GM19397 (cell line): ENCODE measurements at regions not wholly inside any gene's neighbourhood (a gene's known extent, or its start where the extent isn't known, plus 50 kb on each side); places are given as distances from the start of the nearest gene placed in this dataset.
"Not testable (repeated sequence)": the region's sequence is repeated elsewhere in the genome, so short reads cannot be mapped to it uniquely, and the experiment has no call there.

Experiments used
- ATAC-seq: cut with Tn5 transposase; IDR thresholded peaks from one replicate; pipeline ENCODE4 v1.9.1; 2021; ENCODE audit warnings: mild to moderate bottlenecking, moderate library complexity; ENCODE audit not compliant: unreplicated experiment

DNA sequence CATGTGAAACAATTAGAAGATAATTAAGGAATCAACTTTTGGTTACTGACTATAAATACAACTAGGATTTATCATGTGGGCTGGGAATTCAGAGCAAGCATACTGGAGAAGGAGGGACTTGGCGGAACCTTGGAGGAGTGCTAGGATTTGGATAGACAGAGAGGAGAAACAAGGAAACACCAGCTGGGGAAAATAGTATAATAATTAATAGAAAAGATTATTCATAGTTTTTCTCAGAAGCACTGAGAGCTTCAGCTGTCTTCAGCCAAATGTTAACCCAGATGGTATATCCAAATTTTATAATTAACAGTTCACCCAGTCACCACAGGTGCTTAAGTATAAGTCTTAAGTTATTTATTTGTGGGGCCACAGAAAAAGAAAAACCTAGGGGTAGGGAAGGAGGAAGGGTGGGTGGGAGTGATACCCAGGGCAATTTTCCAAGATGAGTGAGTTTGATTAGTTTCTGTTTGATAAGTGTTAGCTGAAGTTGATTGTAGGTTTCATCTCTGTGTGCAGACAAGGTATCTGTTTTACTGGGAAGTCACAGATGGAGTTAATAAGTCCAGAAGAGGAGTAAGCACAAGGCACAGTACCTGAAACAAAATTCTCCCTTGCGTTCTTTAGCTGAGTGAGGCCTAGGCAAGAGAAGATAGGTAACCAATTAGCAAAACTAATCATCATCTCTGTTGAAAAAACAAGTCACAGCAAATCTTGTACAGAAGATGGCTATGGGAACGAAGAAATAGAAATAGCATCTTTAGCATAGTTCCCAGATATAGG is 175.5 kb downstream of the TFAP2B start:
- ATAC-seq, result no peak

DNA sequence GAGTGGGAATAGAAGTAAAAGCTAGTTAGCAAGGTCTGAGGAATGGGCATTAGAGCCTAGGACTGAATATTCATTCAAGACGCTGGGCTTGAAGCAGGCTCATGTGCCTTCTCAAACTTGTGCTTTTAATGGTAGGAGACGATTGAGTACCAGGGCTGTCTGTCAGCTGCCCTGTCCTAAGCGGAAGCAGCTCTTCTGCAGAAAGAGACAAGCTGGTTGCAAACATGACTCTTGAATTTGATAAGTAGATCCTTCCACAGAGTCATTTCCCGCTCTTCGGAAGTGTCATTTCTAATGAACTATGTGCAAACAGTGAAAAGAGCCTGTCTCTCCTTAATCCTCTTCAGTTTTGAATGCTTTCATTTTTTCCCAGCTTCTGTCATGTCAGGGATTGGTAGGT is 176.4 kb downstream of the TFAP2B start:
- no peak for ATAC-seq

DNA sequence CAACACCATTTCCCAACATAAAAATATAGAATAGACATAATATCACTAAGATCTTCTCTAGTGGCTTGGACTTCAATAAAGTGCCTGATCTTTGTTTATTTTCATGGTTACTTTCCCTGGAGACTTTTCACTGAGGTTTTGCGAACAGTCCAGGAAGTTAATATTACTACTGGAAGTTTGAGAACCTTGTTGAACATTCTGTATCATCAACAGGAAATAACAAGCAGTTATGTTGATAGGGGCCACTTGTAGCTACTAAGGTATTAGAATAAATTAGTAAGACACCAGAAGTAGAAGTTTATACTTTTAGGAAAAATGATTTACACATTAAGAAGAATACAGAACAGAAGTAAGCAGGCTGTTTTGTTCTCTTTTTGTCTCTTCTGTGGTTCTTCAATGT is 180.2 kb downstream of the TFAP2B start:
- no peak for ATAC-seq

DNA sequence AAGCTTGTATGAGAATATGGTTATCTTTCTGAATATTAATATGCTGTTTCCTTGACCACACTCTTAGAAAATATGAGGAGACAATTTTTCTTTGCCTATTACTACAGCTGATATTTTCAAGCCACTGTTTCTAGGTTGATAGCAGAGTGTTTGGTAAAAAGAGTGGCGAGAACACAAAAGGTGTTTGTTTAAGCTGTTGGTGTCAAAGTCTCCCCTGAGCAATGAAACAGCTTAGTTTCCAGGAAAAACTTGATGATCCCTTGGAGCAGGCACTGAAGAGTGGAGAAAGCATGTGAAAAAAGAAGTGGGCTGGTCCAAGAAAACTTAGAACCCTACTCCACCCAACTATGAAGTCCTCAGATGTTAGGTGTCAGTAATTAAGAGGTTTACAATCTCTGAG is 182.7 kb downstream of the TFAP2B start:
- ATAC-seq, result no peak

DNA sequence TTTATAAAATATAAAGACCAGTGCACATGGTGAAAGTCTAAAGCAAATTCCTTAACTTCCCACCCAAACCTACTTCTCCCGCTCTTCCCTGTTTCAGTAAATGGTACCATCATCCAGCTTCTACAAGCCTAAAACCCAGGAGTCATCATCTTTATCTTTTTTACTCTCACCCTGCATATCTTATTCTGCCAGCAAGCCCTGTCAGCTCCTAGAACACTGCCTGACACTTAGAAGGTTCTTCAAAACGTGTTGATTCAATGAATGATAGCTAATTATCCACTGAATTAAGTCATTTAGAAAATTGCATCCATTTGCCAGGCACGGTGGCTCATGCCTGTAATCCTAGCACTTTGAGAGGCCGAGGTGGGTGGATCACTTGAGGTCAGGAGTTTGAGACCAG is 185.7 kb downstream of the TFAP2B start:
- no peak for ATAC-seq

DNA sequence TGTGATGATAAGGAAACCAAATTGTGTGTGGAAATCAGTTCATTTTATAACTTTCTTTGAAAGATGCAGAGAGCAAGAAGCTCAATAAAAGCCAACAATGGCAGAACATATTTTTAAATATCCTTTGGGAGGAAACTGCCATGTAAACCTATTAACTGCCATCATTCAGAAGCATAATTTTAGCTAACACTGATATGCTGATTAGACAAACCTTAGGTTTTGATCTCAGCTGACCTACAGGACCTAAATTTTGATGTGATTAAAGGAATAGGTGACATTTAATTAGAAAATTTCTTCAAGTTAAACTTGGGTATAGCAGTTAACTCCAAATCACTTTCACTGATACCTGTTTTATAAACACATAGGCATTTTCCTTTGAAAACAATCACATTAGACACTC is 187.1 kb downstream of the TFAP2B start:
- no peak for ATAC-seq

DNA sequence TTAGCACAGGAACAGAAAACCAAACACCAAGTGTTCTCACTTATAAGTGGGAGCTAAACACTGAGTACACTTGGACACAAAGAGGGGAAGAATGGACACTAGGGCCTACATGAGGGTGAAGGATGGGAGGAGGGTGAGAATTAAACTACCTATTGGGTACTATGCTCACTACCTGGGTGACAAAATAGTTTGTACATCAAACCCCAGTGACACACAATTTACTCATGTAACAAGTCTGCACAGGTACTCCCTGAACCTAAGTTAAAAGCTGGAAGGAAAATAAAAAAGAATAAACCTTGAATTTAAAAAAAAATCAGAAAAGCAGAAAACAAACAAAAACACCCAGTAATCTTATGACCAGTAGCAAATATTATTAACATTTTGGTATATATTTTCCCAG is 188.6 kb downstream of the TFAP2B start:
- ATAC-seq, result no peak

DNA sequence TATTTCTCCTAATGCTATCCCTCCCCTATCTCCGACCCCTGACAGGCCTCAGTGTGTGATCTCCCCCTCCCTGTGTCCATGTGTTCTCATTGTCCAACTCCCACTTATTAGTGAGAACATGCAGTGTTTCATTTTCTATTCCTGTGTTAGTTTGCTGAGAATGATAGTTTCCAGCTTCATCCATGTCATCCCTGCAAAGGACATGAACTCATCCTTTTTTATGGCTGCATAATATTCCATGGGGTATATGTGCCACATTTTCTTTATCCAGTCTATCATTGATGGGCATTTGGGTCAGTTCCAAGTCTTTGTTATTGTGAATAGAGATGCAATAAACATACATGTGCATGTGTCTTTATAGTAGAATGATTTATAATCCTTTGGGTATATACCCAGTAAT is 190.0 kb downstream of the TFAP2B start:
- ATAC-seq, result not testable (repeated sequence)

DNA sequence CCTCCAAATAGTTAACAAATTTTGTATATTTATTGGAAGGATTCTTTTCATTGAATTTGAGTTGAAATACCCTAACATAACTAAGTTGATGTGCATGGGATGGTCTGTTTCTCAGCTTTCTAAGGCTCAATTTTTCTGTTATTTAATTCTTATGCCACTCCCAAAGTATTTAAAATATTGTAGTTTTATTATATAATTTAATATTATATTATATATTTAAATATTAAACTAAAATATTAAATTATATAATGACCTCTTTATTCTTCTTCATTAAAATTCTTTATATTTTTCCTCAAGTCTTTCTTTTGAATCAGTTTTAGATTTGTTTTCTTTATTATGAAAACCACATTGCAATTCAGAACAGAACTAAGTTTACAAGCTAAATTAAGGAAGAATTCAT is 194.7 kb downstream of the TFAP2B start:
- ATAC-seq, result no peak

DNA sequence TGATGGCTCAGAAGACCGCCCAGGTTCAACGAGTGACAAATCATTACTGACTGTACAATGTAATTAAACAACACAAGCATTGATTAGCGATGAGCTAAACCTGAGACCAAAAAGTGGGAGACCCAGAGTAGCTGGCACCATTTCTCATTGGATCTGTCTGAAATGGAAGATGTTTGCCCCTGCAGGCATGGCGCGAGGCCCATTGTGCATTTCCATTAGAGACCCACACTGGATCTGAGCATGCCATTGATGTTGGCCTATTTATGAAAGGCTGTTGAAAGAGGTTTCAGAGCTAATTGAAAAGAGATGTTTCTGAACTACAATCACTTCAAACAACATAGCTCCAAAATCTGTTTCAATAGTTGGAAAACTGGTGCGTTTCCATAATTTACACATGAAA is 196.7 kb downstream of the TFAP2B start:
- no peak for ATAC-seq

DNA sequence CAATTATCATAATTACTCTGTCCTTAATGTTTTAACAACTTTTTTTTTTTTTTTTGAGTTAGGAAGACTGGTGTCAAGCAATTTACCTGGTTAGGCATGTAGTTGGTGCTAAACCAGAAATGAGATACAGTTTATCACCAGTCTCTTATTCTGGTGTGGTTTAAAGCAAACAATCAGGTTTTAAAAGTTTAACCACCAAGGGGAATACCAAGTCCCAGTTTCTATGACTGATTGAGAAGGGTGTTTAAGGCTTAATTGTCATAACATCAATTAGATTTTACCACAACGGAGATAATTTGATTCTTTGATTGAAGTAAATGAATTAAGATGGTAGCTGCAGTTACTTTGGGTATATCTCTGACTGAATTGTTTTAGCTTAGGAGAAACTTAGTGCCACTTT is 197.8 kb downstream of the TFAP2B start:
- no peak for ATAC-seq

DNA sequence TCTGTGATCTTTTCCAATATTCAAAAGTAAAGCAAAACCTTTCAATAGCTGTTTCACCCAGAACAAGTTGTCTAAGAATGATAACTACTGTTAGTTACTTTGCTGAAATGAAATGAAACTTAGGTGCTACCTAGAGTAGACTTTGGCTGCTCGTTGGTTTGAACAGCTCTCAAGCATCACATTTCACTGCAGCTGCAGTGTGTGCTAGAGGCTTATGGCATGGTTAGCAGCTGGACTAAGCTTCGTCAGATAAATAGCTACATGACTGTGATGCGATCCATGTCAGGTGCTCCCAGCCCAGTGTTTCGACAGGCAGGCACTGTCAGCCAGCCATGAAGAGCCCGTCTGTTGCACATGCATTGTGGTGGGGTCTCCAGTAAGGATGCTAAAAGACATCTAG is 201.1 kb downstream of the TFAP2B start:
- ATAC-seq, result no peak

DNA sequence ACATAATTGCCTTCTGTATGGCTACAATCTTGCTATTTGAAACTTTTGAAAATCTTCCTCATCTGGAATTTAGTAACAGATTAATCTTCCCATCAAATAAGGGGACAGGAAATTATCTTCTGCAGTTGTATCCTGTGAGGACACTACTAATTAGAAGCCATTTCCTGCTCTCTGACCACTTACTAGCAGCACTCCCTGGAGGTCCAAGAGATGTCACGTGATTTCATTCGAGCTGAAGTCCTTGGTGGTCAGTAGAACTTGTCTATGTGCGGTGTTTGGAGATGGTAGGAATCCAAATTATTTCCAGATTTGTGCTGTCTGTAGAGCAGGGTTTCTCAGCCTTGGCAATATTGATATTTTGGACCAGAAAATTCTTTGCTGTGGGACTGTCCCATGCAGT is 202.5 kb downstream of the TFAP2B start:
- ATAC-seq, result no peak

DNA sequence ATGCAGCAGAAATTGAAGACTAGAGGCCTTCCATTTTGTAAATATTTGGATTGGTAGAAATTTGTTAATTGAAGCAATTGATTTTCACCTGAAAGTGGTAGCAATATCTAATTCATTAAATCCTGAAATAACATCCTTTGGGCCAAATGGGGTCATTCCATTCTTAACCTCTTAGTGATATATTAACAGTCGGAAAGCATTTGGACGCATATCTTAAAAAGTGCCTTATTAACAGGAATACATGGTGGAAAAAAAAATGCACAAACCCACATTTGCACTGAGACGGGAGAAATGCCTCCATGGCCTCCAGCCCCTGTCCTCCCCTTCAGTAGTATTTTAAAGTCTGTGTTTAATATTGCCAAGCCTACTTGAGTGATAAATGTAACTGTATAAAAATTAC is 205.5 kb downstream of the TFAP2B start:
- ATAC-seq, result no peak

DNA sequence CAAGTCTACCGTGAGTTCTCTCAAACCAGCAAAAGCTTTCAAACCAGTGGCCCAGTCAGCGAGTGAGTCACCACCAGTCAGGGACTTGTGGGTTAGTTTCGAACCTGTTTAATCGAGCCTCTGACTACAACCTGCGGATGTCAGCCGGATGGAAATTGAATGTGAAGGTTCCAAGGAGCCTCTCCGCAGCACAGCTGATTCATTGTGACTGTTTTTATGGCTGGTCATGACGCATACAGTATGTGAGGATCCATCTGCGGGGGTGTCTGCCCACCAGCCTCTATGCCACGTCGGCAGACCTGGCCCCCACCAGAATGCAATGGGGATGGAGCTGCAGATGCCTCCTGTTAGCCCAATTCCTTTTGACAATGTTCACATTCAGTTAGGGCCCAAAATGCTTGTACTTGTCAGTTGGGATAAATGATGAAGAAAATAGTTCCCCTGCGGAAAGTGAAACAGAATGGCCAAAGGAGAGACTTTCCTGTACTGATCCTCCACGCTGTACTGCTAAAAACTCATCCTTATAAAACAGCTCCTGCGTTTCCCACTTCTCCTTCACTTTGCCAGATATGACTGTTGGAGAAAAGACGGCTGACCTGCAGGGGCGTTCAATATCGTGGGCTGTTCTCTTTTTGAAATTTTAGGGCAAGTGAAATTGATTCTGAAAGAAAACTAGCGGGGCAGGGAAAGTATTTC is 206.6 kb downstream of the TFAP2B start:
- no peak for ATAC-seq

DNA sequence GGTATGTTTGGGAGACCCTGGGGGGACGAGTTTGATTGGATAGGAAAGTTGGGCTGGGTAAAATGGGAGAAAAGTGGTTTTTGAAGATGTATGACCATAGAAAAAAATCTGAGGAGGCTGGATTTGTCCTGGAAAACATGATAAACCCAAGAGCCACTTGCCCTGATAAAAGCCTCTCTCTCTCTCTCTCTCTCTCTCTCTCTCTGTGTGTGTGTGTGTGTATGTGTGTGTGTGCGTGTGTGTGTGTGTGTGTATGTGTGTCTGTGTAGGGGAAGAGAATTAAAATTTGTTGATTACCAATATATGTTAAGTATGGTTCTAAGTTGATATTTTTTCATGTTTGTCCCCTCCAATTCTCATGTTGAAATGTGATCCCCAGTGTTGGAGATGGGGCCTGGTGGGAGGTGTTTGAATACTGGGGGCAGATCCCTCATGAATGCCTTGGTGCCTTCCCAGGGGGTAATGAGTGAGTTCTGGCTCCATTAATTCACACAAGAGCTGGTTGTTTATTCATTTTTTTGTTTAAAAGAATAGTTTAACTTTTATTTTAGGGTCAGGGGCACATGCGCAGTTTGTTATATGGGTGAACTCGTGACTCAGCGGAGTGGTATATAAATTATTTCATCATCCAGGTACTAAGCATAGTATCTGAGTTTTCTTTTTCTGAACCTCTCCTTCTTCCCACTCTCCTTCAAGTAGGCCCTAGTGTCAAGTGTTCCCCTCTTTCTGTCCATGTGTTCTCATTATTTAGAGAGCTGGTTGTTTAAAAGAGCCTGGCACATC is 208.8 kb downstream of the TFAP2B start:
- no peak for ATAC-seq

DNA sequence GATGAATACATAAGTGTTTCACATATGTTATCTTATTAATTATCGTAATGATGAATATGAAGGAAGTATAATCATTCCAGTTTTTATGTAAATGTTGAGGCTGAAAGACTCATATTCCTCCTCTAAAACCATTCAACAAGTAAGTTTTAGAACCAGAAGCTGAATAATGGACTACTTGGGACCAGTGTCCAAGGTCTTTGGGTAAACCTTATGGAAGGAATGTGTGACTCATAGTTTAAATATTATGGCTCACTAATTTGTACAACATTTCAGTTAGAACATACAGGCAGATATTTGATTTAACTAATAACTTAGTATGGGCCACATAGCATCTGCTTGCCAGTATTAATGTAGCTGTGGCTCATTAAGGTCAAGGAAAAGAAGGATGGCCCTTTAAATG is 209.6 kb downstream of the TFAP2B start:
- ATAC-seq, result no peak

DNA sequence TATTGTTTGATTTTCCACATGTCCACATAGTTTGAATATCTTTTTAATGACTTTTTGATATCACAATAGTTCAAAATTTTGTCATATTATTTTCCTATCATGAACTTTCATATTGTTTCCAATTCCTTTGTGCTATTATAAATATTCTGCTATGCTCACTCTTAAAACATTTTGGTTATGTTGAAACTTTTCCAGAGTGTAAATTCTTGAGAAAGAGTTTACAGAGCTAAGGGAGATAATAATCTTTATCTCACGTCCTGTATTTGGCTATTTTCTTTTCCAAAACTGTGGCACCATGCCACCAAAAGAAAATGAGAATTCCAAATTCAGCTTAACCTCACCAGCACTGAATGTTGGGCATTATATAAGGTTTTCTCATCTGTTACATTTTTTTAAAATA is 210.9 kb downstream of the TFAP2B start:
- no peak for ATAC-seq

DNA sequence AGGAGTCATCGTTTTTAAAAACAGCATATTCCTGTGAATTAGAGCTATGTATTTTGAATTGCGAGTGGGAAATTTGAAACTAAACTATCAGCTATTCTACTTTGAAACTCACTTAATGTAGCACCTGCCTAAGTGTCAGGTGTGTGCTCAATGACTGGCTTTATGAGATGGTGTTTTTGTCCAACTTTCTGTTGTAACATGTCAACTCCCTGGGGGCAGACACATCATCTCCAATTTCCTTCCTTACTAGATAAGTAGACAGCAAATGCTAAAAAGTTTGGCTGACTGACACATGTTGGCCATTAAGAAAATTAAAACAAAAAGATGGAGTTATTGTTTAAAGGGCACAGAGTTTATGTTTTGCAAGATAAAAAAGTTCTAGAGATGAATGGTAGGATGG is 226.9 kb downstream of the TFAP2B start:
- ATAC-seq, result no peak

DNA sequence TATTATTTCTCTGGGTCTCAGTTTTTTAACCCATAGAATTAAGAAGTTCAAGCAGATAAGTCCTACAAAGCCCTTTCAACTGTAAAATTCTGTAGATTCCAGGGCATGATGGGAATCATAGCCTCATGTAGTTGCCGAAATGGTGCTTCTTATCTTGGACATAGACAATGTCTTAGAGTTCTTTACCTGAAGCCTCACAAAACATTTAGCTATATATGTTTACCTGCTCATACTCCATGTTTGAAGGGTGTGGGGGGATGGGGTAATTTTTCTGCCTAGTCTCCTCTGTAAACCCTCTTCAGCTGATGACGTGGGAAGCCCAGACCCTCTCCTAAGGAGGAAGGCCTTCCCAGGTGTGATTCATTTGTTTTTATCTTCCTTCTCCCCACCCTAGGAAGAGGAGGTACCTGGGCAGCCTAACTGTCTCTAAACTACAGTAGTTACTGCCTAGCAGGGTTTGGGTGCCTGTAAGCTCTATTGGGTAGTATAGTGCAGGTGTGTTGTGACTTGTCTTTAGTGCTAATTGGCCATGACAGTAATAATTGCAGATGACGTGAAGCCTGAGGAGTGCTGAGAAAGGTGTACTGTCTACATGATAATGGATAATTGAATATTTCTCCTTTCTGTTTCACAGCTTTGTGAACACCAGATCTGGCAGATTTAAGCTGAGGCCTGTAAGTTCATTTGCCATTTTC is 230.8 kb downstream of the TFAP2B start:
- ATAC-seq, result no peak
